NCI-H1694 treated with DMSO at 0.1 percent for 48 hours (cell line): ENCODE measurements at regions not wholly inside any gene's neighbourhood (a gene's known extent, or its start where the extent isn't known, plus 50 kb on each side); places are given as distances from the start of the nearest gene placed in this dataset.

Experiments
- DNase-seq: peaks from one replicate; lab custom pipeline; 2025; lab: John Stamatoyannopoulos, UW

DNA sequence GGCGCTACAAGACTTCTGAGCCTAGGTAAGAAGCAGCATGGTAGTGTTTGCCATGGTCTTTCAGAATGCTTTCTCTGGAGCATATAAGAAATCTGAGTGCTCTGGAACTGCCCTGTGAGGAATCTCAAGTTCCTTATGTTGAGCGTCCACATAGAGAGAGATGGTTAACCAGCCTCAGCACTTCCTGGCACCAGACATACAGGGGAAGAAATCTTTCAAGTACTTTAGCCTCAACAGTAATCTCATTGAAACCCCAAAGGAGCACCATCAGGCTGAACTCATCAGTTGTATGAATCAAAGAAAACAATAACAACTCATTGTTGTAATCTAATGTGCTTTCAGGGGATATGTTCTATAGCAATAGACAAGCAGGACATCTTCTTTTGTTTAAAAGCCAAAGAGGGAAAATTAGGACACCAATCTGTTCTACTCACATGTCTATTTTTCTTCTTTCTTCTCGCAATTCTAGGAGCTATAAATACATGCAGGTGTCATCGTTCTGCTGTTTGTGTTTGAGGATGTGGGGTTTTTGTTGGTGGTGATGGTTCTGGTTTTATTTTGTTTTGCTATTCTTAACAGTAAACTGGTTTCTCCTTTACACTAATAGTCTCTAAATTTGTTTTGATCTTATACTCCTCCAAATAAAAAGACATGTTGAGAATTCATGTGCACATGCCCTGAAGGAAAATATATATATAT is 1145.0 kb upstream of the LRRN3 start:
- DNase-seq: no peak

DNA sequence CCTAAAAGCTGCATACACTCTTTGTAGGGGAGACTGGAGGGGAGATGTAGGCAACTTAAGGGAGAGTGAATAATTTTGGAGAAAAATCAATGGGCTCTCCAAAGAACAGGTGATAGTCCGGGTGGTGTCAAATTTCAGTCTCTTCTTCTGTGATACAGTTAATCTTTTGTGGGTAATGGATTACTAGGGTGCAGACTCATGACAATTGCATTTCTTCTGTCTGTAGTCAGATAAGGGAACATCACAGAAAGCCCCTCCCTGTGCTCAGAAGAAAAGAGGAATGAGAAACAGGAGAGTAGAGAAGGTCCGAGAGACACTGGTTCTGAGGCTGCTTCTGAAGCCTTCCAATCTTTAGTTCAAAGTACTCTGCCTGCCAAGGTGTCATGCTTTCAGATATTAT is 1140.7 kb upstream of the LRRN3 start:
- no peak for DNase-seq

DNA sequence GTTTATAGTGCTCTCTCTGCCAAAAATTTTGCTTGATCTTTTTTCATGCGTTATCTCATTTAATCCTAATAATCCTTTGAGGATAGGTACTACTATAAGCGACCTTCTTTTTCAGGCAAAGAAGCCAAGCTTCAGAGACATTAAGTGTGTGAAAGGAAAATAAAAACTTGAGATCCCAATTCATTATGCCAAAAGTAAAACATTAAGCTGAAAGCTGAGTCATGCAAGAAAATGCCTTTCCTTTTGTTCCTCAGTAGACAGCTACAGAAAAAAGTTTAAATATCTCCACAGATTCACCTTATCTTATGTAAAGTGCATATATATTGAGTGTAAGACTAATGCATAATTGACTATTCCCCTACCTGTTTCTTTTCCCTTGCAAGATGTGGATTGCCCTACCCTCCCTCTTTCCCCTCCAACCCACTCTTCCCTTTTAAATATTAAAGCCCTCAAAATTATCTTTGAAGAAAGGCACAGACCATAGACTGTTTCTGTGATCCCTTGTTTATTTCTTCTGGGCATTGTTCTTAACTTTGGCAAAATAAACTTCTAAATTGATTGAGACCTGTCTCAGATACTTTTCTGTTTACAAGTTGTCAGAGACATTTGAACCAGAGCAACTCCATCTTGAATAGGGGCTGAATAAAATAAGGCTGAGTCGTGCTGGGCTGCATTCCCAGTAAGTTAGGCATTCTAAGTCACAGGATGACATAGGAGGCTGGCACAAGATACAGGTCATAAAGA is 1139.9 kb upstream of the LRRN3 start:
- no peak for DNase-seq

DNA sequence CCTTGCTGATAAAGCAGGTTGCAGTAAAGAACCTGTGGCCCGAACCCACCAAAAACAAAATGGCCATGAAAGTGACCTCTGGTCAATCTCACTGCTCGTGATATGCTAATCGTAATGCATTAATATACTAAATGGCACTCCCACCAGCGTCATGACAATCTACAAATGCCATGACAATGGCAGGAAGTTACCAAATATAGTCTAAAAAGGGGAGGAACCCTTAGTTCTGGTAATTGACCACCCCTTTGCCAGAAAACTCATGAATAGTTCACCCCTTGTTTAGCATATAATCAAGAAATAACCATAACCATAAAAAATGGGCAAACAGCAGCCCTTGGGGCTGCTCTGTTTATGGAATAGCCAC is 1139.4 kb upstream of the LRRN3 start:
- DNase-seq: no peak

DNA sequence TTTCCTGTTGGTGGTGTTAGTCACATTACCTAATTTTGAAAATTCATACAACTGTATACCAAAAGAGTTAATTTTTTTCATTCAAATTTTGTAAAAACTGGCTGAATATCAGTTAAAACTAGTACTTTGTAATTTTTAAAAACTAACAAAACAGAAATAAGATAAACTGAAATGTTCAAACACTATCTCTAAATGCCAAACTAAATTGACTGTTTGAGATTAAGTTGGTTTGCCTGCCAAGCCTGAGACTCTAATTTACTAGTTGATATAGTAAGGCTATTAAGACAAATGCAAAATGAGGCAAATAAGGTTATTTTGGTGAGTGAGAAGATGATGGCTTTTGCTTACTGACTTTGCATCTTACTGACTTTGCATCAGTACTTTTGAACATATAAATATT is 1134.9 kb upstream of the LRRN3 start:
- DNase-seq: no peak

DNA sequence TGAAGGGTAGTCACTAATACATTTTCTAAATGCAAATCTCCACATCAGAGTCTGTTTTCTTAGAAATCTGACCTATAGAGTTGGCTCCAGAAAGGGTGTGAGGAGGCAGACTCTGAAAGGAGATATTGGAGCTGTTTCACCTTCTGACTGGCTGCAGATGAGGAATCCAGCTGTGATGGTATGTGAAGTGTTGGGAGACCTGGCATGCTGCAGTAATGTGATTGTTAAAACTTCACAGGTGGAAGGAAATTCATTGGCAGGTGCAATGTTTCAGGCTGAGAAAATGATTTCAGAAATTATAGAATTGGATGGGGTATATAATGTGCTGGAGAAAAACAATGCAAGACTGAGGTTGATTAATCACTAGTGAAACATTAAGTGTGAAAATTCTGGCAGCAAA is 1134.0 kb upstream of the LRRN3 start:
- DNase-seq: no peak

DNA sequence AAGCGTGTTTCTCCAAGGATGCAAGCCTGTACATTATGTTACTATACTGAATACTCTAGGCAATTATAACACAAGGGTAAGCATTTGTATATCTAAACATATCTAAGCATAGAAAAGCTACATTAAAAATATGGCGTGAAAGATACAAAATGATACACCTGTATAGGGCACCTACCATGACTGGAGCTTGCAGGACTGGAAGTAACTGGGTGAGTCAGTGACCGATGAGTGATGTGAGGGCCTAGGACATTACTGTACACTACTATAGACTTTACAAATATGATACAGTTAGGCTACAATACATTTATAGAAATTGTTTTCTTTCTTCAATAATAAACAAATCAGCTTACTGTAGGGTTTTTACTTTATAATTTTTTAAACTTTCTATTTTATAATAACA is 1127.2 kb upstream of the LRRN3 start:
- no peak for DNase-seq

DNA sequence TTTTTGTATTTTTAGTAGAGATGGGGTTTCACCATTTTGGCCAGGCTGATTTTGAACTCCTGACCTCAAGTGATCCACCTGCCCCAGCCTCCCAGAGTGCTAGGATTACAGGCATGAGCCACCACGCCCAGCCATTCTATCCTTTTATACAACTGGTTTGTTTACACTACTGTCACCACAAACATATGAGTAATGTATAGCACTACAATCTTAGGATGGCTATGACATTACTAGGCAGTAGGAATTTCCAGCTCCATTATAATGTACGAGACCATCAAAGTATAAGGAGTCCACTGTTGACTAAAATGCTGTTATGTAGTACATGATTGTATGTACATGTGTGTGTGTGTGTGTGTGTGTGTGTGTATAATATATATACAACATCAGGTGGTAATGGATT is 1126.1 kb upstream of the LRRN3 start:
- no peak for DNase-seq

DNA sequence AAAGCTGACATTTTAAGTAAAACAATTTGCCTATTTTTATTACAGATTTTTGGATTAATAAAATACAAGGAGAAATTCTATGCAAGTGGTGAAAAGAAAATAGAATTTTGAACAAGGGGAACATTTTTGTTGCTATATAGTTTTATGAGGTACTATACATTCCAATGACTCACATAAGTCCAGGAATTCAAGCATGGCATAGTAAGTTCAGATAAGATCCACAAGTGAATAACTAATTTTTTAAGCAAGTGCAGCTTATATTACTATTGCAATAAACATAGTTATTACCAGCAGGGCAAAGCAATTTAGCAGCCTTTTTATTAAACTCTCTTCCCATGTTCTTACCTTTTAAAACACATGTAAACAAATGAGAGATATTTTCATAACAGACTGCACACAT is 1123.5 kb upstream of the LRRN3 start:
- DNase-seq: no peak

DNA sequence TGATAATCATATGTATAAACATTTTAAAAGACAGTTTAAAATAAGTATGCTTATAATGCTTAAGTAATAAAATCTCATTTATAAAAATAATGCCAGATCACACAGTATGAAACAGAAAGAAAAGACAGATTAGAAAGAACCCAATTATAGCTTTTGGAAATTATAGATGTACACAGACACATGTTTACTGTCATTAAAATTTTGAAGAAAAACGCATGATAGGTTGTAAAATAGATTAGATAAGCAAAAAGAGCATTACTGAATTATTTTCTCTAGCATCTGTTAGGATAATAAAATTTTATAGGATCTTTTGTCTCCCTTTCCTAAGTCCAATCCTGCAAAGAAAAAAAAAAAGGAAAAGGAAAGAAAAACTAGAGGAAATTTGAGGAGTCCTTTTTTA is 1107.3 kb upstream of the LRRN3 start:
- no peak for DNase-seq

DNA sequence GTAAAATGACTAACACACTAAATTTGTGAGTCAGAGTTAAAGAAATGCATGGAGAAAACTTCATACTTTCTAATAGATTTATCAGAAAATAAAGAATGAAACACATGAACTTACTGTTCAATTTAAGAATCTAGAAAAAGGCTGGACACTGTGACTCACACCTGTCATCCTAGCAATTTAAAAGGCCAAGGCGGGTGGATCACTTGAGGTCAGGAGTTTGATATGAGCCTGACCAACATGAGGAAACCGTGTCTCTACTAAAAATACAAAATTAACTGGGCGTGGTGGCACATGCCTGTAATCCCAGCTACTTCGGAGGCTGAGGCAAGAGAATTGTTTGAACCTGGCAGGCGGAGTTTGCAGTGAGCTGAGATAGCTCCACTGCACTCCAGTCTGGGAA is 1106.2 kb upstream of the LRRN3 start:
- DNase-seq: no peak

DNA sequence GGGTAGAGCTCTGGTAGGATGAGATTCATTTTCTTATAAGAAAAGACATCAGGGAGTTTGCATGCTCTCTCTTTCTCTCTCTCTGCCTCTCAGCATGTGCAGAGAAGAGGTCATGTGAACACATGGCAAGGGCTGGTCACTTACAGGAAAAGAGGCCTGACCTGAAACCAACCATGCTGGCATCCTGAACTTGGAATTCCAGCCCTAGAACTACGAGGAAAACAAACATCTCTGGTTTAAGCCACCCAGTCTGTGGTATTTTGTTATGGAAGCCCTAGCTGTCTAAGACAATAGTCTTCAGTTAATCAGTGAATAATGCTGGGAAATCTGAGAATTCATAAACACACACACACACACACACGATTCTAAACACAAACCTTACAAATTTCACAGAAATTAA is 1104.2 kb upstream of the LRRN3 start:
- no peak for DNase-seq

DNA sequence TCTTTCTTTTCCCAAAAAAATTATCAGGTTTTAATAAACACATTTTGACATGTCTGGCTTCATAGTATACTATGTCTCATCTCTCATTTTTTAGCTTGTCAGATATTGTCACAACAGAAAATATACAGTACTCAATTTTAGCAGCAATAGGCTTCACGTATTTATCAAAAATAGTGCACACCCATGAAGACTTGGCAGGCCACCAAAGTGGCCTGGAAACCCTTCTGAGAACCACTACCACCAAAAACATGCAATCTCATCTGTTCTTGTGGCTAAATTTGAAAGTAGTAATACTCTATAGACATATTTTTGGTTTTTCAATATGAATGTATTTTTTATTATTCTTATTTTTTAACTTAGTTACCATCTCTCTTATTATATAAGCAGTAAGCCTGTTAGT is 1094.5 kb upstream of the LRRN3 start:
- no peak for DNase-seq

DNA sequence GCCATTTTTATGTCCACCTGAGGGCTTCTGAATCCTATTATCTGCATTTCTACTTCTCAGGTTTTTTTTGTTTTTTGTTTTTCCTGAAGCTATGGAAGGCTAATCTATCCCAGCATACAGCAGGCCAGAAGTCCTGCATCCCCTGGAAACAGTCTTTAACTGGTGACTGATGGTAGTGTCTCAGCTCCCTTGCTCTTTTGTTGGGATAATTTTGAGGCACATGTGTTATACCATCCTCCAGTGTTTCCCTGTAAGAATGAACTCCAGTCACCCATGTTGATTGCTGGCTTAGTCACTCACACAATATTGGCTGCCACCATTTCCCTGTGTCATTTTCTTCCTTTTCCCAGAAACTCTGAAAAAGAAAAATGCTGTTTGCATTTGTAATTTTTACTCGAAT is 1094.0 kb upstream of the LRRN3 start:
- DNase-seq: no peak

DNA sequence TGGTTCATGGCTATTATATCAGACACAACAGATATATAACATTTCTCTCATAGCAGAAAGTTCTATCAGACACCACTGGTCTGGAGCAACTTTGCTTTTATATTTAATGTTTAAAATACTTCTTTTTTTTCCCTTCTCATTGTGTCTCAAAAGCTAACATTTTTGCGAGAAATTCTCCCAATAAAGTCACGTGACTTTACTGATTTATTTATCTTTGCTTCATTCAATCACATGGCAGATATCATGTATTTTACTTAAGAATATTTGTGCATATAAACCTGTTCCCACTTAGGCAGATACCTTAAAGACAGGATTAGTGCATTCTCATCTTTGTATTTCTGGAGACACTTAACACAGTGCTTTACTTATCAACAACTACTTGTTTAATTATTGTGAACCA is 1093.1 kb upstream of the LRRN3 start:
- DNase-seq: no peak

DNA sequence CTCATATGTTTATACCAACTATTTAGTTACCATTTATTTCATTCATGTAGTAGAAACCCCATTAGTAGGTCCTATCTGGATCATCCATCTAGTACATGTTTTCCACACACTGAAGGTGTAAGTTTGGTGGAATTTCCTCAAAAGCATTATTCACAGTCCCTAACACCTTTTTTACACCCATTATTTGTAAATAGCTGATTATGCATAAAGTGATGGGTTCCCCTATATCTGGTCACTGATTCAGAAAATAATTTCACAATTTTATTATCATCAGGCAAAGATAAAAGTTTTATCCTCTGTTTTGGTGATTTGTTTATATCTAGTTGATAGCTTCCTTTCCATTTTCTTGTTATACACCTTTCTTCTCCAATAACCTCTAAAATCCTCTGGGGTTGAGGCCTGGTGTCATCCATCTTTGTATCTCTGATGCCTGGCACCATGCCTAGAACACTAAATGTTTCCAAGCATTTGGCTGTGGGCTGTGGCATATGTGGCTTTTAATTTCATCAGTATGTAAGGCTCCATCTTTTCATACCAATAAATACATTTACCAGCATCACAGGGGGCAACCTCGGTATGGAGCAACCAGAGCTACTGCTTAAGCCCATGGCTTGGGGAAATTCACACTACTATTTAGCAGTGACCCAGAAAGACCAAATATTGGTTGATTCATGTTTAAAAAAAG is 1089.5 kb upstream of the LRRN3 start:
- DNase-seq: peak; percentile 79

DNA sequence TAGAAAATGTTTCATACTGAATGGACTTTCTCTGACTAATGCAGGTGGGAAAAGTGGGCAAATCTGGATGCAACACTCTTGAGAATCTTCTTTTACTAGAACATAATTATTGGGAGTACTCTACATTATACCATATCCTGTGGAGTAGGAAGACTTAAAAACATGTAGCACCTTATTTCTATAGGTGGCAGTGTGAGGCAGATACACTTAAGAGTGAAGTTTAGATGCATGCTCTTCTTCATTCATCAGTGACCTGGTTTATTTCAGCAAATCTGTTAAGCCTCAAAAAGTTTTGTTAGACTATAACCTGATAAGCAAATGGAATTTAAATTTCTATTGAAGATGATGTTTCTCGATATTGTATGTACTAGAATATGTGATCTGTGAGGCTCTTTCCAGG is 1087.1 kb upstream of the LRRN3 start:
- no peak for DNase-seq

DNA sequence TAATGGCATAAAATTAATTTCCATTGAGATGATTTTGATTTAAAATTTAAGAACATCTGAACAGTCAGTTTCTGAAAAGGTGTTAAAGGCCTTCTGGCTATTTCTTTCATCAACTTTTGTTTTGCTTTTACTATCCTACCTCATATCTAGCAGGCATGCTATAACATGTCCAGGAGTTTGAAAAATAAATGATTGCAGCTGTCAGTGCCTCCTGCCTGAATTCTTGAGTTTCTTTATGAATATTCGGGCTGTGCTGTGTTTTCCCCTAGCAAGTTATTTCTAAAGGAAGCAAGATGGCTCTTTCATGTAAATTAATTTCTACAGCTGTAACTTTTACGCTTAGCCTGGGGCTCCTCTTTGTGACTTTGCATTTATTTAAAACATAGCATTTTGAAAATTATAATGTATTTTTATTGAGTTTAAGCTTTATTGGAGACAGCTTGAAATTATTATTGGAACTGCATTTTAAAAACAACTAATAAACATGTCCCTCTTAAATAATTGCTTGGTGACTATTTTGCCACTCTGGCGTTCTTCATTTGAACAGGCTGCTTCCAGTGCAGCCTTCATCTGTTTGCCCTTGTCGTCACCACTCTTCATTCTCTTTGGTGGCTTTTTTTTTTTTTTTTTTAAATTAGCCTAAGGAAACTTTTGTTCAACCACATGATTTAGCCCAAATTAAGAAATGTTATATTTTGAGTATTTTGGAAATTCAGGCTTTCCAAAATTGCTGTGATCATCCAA is 1083.4 kb upstream of the LRRN3 start:
- peak; percentile 16 for DNase-seq

DNA sequence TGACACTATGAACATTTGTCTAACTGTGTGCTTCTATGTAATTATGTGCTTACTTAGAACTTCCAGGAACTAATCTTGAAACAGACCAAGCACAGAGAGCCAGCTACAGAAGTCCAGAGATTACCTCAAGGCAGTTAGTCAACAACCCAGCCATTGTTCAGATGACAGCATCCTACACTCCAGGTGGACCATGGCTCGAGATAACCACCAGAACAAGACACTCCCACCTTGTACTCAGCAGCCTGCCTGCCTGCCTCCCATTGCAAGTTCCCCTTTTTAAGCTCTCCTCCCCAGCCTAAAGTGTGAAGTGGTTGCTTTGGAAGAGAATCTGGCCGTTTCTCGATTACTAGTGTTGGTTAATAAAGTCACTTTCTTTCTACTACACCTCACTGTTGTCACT is 1080.6 kb upstream of the LRRN3 start:
- no peak for DNase-seq

DNA sequence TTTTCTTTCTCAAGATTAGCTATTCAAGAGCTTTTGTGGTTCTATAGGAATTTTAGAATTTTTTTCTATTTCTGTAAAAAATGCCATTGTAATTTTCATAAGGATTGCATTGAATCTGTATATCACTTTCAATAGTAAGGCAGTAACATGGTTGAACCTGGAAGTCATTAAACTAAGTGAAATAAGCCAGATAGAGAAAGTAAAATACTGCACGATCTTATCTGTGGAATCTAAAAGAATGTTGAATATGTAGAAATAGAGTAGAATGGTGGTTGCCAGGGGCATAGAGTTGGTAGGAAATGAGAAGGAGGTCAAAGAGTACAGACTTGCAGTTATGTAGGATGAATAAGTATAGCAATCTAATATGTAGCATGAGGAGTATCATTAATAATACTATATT is 1073.5 kb upstream of the LRRN3 start:
- DNase-seq: no peak

DNA sequence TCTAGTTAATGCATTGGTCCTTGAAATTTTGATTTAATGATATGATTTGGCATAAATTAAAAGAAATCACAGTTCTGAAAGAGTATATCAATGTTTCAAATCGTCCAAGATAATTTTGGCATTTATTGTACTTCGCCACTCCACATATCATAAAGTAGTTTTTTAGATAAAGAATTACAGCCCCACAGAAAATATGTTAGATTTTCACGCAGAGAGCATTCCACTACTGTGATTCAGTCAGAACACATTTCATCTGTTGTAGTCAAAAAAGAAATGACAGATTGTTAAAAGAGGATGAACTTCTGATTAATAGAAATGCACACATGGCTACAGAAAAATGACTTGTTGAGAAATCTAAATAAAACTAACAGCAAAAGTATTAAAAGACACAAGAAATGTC is 1063.5 kb upstream of the LRRN3 start:
- DNase-seq: no peak

DNA sequence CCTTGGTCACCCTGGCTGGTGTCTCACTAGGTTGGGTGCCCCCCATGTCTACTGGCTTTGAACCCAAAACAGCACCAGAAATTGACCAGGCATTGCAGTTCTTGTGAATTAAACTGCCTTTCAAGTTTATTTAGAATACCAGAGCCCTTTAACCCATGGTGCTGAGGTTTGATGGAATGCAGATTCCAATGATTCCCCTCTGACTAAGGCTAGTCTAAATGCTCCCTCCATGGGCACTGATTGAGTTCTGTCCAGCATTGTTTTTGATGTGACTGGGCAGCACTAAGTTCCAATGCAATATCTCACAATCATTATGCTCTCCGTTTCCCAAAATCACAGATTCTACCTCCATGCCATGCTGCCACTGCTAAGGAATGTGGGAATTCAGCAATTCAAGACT is 1047.4 kb upstream of the LRRN3 start:
- no peak for DNase-seq

DNA sequence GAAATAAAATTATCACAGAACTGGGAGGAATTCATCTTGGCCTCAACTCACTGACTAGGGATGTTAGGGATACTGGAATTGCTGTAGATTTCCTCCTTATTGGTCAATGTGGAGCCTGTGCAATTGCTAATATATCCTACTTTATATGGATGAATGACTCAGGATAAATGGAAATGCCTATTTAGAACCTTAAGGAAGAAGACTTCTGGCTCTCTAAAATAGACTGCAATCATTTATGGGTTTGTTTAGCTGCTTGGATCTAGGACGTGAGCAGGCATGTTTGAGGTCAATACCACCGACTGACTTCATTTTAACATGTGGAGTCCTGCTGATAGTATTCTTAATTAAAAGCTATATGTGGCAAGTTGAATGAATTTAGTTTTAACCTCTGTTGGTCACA is 1040.1 kb upstream of the LRRN3 start:
- DNase-seq: no peak
